ENCODE measurements at regions not wholly inside any gene's neighbourhood (a gene's known extent, or its start where the extent isn't known, plus 50 kb on each side); places are given as distances from the start of the nearest gene placed in this dataset.

GRCh38 chr16:17939723-17940122 is 396.8 kb downstream of the NPIPA8 start:
- in situ Hi-C loops (cut with MboI; ENCODE audit: low pct_unique_long_range_greater_than_20kb, low sequenced_read_pairs, unreplicated experiment), result no loop called here
- no peak for DNase-seq (ENCODE audit: low spot score)
- TF ChIP-seq CTCF (IDR thresholded peaks at IDR 0.05; ENCODE audit: extremely low read depth, insufficient read depth, missing control alignments), result no peak

- in situ Hi-C loops (cut with MboI; ENCODE audit: low pct_unique_long_range_greater_than_20kb, low sequenced_read_pairs, unreplicated experiment), result no loop called here
- DNase-seq (ENCODE audit: low spot score), result no peak
- no peak for TF ChIP-seq CTCF (IDR thresholded peaks at IDR 0.05; ENCODE audit: extremely low read depth, insufficient read depth, missing control alignments)
Observed at GRCh38 chr16:17939122-17939536, 397.4 kb downstream of the NPIPA8 start.

DNA sequence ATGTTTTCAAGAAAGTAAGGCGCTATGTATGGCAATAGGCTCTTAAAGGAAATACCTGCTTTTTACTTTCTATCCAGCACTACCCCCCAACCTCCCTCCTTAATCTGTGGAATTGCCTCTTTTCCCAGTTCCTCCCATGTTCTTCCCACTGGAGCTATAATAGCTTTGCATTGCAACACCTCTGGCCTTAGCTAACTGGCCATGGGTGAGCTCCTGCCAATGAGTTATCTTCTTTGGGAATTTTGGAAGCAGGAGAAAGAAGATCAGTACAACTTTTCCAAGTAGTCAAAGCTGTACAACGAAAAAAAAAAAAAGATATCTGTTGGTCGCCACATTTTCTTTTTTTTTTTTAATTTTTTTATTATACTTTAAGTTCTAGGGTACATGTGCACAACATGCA is 398.0 kb downstream of the NPIPA8 start:
- DNase-seq (ENCODE audit: low spot score), result no peak
- in situ Hi-C loops (cut with MboI; ENCODE audit: low pct_unique_long_range_greater_than_20kb, low sequenced_read_pairs, unreplicated experiment), result no loop called here
- TF ChIP-seq CTCF (IDR thresholded peaks at IDR 0.05; ENCODE audit: extremely low read depth, insufficient read depth, missing control alignments), result no peak

DNA sequence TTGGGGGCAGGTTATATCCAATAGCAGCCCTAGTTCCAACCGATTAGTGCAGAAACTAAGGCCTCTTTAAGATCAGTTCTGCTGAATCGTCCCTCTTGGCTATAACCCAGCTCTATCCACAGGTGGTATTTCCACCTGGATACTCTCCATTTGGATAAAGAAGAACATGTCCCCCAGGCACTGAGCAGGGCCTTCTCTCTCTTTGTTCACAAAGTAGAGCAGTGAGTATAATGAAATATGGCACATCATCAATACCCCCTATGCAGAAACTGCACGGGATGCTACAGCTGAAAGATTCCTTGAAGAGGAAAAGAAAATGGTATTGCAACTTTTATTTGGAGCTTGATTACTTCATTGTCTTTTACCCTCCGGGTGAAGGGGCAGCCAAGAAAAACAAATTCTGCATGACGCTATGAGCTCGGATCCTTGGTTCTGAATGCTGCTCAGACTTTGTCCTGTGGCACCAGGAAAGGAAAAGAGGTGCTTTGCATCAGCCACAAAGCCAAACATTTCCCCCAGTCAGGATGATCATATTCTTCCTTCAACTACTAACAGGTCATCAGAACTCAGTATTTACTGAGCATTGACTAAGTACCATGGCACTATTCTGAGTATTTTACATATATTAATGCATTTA is 399.7 kb downstream of the NPIPA8 start:
- no peak for DNase-seq (ENCODE audit: low spot score)
- in situ Hi-C loops (cut with MboI; ENCODE audit: low pct_unique_long_range_greater_than_20kb, low sequenced_read_pairs, unreplicated experiment), result no loop called here

DNA sequence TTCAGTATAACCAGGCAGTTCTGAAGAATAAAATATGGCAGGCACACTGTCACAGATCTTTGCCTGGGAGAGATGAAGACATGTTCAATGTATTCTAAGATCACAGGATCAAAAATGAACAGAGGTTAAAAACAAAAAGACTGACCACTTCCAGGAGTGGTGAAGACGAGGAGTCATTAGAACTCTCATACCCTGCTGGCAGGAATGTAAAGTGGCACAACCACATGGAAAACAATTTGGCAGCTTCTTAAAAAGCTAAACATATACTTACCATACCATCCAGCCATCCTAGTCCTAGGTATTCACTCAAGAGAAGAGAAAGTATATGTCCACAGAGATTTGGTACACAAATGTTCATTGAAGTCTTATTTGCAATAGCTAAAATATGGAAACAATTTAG is 406.3 kb downstream of the NPIPA8 start:
- no peak for DNase-seq (ENCODE audit: low spot score)
- in situ Hi-C loops (cut with MboI; ENCODE audit: low pct_unique_long_range_greater_than_20kb, low sequenced_read_pairs, unreplicated experiment), result no loop called here
- TF ChIP-seq CTCF (IDR thresholded peaks at IDR 0.05; ENCODE audit: extremely low read depth, insufficient read depth, missing control alignments), result no peak

More for the DNA sequence above, 399.7 kb downstream of the NPIPA8 start:
- TF ChIP-seq CTCF (IDR thresholded peaks at IDR 0.05; ENCODE audit: extremely low read depth, insufficient read depth, missing control alignments), result no peak

GRCh38 chr16:17926866-17927399 is 409.6 kb downstream of the NPIPA8 start:
- no peak for DNase-seq (ENCODE audit: low spot score)
- in situ Hi-C loops (cut with MboI; ENCODE audit: low pct_unique_long_range_greater_than_20kb, low sequenced_read_pairs, unreplicated experiment), result no loop called here
- no peak for TF ChIP-seq CTCF (IDR thresholded peaks at IDR 0.05; ENCODE audit: extremely low read depth, insufficient read depth, missing control alignments)

Data from GM13977 (cell line).